ENCODE measurements at regions not wholly inside any gene's neighbourhood (a gene's known extent, or its start where the extent isn't known, plus 50 kb on each side); places are given as distances from the start of the nearest gene placed in this dataset.

DNA sequence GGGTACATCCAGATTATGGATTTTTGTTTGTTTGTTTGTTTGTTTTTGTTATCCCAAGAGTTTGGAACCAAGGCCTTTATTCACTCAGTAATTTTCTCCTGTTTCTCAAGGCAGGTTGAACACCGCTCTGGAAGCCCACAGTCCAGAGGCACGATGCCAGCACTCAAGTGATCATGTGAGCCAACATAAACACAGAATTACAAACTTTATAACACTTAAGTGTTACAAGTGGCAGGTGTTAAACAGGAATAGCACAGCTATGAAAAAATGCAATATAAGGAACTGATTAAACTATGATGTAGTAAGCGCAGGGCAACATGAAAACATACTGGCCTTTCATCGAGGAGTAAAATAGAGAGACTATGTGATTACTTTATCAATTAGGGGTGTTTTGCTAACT lies 1885.8 kb upstream of the SEL1L start:
- Histone ChIP-seq H3K27ac (ENCODE audit: low read depth, low read length) (no peak overlapping the region), H3K4me3 (ENCODE audit: low read depth in 1 of 2, low read length in 2 of 2) (no peak overlapping the region), H3K4me1 (ENCODE audit: control insufficient read depth in 1 of 2, insufficient read depth in 2 of 2, low read length in 2 of 2) (no peaks in the 10 kb centered on the region), H3K9me3 (ENCODE audit: control insufficient read depth in 1 of 2, low read length in 2 of 2) (peaks cover 0 to 6% of the 10 kb centered on the region in 2 donors), H3K36me3 (ENCODE audit: control insufficient read depth in 1 of 2, insufficient read depth in 2 of 2, low read length in 2 of 2) (no peaks in the 10 kb centered on the region), H3K27me3 (ENCODE audit: control insufficient read depth in 1 of 2, insufficient read depth in 2 of 2, low read length in 2 of 2) (no peaks in the 10 kb centered on the region), H3K9ac (ENCODE audit: low read depth in 1 of 2, low read length in 2 of 2) (no peak overlapping the region)

DNA sequence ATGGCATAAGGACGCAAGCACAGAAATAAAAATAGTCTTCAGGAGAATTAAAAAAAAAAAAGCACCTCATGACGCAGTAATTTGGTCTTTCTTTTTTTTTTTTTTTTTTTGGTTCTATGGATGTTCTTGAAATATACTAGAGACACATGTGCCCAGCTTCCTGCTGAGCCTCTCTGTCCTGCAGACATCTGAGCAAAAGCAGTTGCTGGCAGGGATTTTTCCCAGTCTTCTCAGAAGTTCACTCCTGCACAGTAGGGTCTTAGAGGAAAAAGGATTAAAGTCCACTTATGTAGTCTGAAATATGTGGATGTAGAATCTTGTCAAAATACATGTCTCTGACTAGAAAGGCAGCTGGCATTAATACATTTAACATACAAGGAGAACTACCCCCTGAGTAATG lies 1888.1 kb upstream of the SEL1L start:
- Histone ChIP-seq H3K27ac (ENCODE audit: low read depth, low read length) (no peak overlapping the region), H3K9me3 (ENCODE audit: control insufficient read depth in 1 of 2, low read length in 2 of 2) (peaks cover 0 to 3% of the 10 kb centered on the region in 2 donors), H3K4me1 (ENCODE audit: control insufficient read depth in 1 of 2, insufficient read depth in 2 of 2, low read length in 2 of 2) (no peaks in the 10 kb centered on the region)

DNA sequence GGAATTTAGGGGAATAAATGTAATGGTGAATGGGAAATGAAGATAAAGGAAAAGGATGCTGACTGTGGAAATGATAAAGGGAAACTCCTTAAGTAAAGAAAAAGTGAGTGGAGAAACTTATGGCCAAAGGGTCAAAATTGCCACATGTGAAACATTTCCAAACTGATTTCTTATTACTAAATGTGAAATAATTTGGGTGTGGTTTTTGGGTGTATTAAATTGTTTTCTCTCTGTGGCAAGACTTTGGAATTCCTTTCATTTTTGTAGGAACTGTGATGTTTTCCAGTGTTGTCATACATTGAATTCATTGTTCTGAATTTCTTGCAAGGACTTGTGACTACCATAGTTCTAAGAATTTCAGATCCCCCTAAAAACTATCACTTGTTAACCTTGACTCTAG lies 1891.5 kb upstream of the SEL1L start:
- Histone ChIP-seq H3K27me3 (ENCODE audit: control insufficient read depth in 1 of 2, insufficient read depth in 2 of 2, low read length in 2 of 2) (no peaks in the 10 kb centered on the region), H3K9ac (ENCODE audit: low read depth in 1 of 2, low read length in 2 of 2) (no peak overlapping the region), H3K4me1 (ENCODE audit: control insufficient read depth in 1 of 2, insufficient read depth in 2 of 2, low read length in 2 of 2) (no peaks in the 10 kb centered on the region), H3K27ac (ENCODE audit: low read depth, low read length) (no peak overlapping the region), H3K4me3 (ENCODE audit: low read depth in 1 of 2, low read length in 2 of 2) (no peak overlapping the region), H3K9me3 (ENCODE audit: control insufficient read depth in 1 of 2, low read length in 2 of 2) (peaks cover 0 to 3% of the 10 kb centered on the region in 2 donors), H3K36me3 (ENCODE audit: control insufficient read depth in 1 of 2, insufficient read depth in 2 of 2, low read length in 2 of 2) (no peaks in the 10 kb centered on the region)

More for the DNA sequence above, 1888.1 kb upstream of the SEL1L start:
- Histone ChIP-seq H3K4me3 (ENCODE audit: low read depth in 1 of 2, low read length in 2 of 2) (no peak overlapping the region), H3K9ac (ENCODE audit: low read depth in 1 of 2, low read length in 2 of 2) (no peak overlapping the region), H3K36me3 (ENCODE audit: control insufficient read depth in 1 of 2, insufficient read depth in 2 of 2, low read length in 2 of 2) (no peaks in the 10 kb centered on the region), H3K27me3 (ENCODE audit: control insufficient read depth in 1 of 2, insufficient read depth in 2 of 2, low read length in 2 of 2) (no peaks in the 10 kb centered on the region)

DNA sequence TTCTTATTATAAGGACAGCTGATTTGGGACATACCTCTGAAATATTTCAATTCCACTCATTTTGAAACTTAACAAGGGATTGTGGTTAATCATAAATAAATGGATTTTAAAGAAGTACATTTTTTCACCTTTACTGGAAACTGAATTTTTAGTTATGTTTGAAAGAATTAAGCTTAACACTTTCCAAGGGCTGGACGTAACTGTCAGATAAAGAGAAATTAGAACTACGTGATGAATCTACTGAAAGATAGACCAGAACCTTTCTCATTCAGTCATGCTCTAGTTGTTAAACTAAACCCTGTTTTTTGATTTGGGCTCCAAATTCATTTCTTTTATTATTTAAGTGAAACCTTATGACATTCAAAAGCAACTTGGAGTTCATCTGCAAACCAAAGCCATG lies 1892.1 kb upstream of the SEL1L start:
- no peak overlapping the region for H3K27ac ChIP-seq (ENCODE audit: low read depth, low read length)
- no peak overlapping the region for H3K9ac ChIP-seq (ENCODE audit: low read depth in 1 of 2, low read length in 2 of 2)
- H3K4me3 ChIP-seq (ENCODE audit: low read depth in 1 of 2, low read length in 2 of 2), result no peak overlapping the region
- no peaks in the 10 kb centered on the region for H3K36me3 ChIP-seq (ENCODE audit: control insufficient read depth in 1 of 2, insufficient read depth in 2 of 2, low read length in 2 of 2)
- H3K27me3 ChIP-seq (ENCODE audit: control insufficient read depth in 1 of 2, insufficient read depth in 2 of 2, low read length in 2 of 2), result no peaks in the 10 kb centered on the region
- peaks cover 0 to 3% of the 10 kb centered on the region in 2 donors for H3K9me3 ChIP-seq (ENCODE audit: control insufficient read depth in 1 of 2, low read length in 2 of 2)
- H3K4me1 ChIP-seq (ENCODE audit: control insufficient read depth in 1 of 2, insufficient read depth in 2 of 2, low read length in 2 of 2), result no peaks in the 10 kb centered on the region

DNA sequence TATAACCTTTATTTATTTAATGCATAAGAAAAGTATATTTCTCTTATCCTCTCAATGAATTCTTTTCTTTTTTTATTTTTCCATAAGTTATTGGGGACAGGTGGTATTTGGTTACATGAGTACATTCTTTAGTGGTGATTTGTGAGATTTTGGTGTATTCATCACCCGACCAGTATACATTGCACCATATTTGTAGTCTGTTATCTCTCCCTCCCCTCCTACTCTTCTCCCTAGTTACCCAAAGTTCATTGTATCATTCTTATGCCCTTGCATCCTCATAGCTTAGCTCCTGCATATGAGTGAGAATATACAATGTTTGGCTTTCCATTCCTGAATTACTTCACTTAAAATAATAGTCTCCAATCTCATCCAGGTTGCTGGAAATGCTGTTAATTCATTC lies 1900.0 kb upstream of the SEL1L start:
- no peaks in the 10 kb centered on the region for H3K9me3 ChIP-seq (ENCODE audit: control insufficient read depth in 1 of 2, low read length in 2 of 2)
- H3K9ac ChIP-seq (ENCODE audit: low read depth in 1 of 2, low read length in 2 of 2), result no peak overlapping the region
- H3K4me1 ChIP-seq (ENCODE audit: control insufficient read depth in 1 of 2, insufficient read depth in 2 of 2, low read length in 2 of 2), result no peaks in the 10 kb centered on the region
- no peak overlapping the region for H3K4me3 ChIP-seq (ENCODE audit: low read depth in 1 of 2, low read length in 2 of 2)
- no peak overlapping the region for H3K27ac ChIP-seq (ENCODE audit: low read depth, low read length)
- H3K36me3 ChIP-seq (ENCODE audit: control insufficient read depth in 1 of 2, insufficient read depth in 2 of 2, low read length in 2 of 2), result no peaks in the 10 kb centered on the region
- no peaks in the 10 kb centered on the region for H3K27me3 ChIP-seq (ENCODE audit: control insufficient read depth in 1 of 2, insufficient read depth in 2 of 2, low read length in 2 of 2)

DNA sequence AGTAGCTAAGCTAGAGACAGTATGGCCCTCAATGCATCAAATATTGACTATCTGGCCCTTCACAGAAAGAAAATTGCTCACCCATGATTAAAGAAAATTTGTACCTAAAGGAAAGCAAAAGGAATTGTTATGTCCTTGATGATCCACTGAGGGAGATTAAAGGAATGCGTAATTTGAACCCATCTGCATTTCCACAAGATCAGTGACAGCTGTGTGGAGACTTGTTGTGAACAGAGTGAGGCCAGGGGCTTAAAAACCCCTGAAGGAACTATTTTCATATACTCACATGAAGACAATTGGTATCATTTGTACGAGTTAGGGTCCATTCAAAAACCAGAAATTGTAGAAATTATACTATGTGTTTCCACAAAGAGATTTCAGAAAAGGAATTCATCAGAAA lies 1908.1 kb upstream of the SEL1L start:
- H3K36me3 ChIP-seq (ENCODE audit: control insufficient read depth in 1 of 2, insufficient read depth in 2 of 2, low read length in 2 of 2), result no peaks in the 10 kb centered on the region
- H3K4me3 ChIP-seq (ENCODE audit: low read depth in 1 of 2, low read length in 2 of 2), result no peak overlapping the region
- H3K9me3 ChIP-seq (ENCODE audit: control insufficient read depth in 1 of 2, low read length in 2 of 2), result peaks cover 4 to 7% of the 10 kb centered on the region in 2 donors
- H3K27me3 ChIP-seq (ENCODE audit: control insufficient read depth in 1 of 2, insufficient read depth in 2 of 2, low read length in 2 of 2), result no peaks in the 10 kb centered on the region
- no peaks in the 10 kb centered on the region for H3K4me1 ChIP-seq (ENCODE audit: control insufficient read depth in 1 of 2, insufficient read depth in 2 of 2, low read length in 2 of 2)
- no peak overlapping the region for H3K27ac ChIP-seq (ENCODE audit: low read depth, low read length)
- no peak overlapping the region for H3K9ac ChIP-seq (ENCODE audit: low read depth in 1 of 2, low read length in 2 of 2)

DNA sequence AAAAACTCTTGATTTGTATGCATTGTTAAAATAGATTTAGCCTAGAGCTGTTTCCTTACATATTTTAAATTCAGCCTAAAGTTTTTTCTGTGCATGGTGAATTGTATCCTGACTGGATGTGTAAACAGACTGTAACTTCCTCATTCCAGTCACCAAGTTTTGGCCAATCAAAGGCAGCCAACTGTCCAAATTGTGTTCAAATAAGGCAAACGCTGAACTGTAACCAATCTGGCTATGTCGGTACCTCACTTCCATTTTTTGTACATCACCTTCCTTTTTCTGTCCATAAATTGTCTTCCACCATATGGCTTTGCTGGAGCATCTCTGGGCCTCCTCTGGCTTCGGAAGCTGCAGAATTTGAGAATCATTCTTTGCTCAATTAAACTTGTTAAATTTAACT lies 1921.9 kb upstream of the SEL1L start:
- Histone ChIP-seq H3K27me3 (ENCODE audit: control insufficient read depth in 1 of 2, insufficient read depth in 2 of 2, low read length in 2 of 2) (no peaks in the 10 kb centered on the region), H3K27ac (ENCODE audit: low read depth, low read length) (no peak overlapping the region), H3K9ac (ENCODE audit: low read depth in 1 of 2, low read length in 2 of 2) (no peak overlapping the region), H3K9me3 (ENCODE audit: control insufficient read depth in 1 of 2, low read length in 2 of 2) (peaks cover 15 to 21% of the 10 kb centered on the region in 2 donors), H3K36me3 (ENCODE audit: control insufficient read depth in 1 of 2, insufficient read depth in 2 of 2, low read length in 2 of 2) (no peaks in the 10 kb centered on the region), H3K4me3 (ENCODE audit: low read depth in 1 of 2, low read length in 2 of 2) (no peak overlapping the region), H3K4me1 (ENCODE audit: control insufficient read depth in 1 of 2, insufficient read depth in 2 of 2, low read length in 2 of 2) (no peaks in the 10 kb centered on the region)

DNA sequence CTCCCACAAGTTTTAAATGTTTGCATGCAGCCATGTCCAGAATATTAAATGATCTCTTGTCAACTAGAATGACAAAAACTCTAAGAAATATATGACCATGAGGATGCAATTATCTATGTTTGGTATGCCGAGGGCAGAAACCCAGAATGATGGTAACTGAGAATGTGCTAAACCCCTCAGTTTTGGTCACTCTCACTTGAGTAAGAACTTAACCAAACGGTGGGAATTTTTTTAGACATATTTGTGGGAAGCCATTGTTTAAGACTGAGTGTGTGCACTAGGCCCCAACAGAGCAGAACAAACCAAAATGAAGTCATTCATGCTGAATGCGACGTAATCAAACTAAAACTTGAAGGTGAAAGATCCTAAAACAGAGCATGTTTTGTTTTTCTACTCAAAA lies 1927.9 kb upstream of the SEL1L start:
- Histone ChIP-seq H3K4me3 (ENCODE audit: low read depth in 1 of 2, low read length in 2 of 2) (no peak overlapping the region), H3K27me3 (ENCODE audit: control insufficient read depth in 1 of 2, insufficient read depth in 2 of 2, low read length in 2 of 2) (no peaks in the 10 kb centered on the region), H3K4me1 (ENCODE audit: control insufficient read depth in 1 of 2, insufficient read depth in 2 of 2, low read length in 2 of 2) (no peaks in the 10 kb centered on the region), H3K36me3 (ENCODE audit: control insufficient read depth in 1 of 2, insufficient read depth in 2 of 2, low read length in 2 of 2) (no peaks in the 10 kb centered on the region), H3K9me3 (ENCODE audit: control insufficient read depth in 1 of 2, low read length in 2 of 2) (peaks cover 8 to 20% of the 10 kb centered on the region in 2 donors), H3K9ac (ENCODE audit: low read depth in 1 of 2, low read length in 2 of 2) (no peak overlapping the region), H3K27ac (ENCODE audit: low read depth, low read length) (no peak overlapping the region)

DNA sequence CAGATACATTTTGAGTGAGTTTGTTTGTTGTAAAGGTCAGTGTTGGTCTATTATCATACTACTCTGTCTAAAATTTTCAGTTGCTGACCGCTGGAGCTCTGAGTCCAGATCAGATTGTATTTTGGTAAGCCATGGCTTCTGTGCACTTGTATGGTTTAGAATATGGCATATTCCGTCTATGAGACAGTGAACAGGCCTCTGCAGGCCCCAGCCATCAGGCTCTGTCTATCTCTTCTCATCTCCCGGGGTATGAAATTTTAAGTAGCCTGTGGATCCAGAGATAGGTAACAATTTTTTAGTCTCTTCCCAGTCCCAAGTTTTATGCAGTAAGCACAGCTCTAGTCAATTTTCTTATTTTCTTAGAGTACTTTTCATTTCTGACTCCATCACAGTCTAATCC lies 1929.1 kb upstream of the SEL1L start:
- H3K9ac ChIP-seq (ENCODE audit: low read depth in 1 of 2, low read length in 2 of 2), result no peak overlapping the region
- no peaks in the 10 kb centered on the region for H3K36me3 ChIP-seq (ENCODE audit: control insufficient read depth in 1 of 2, insufficient read depth in 2 of 2, low read length in 2 of 2)
- H3K27me3 ChIP-seq (ENCODE audit: control insufficient read depth in 1 of 2, insufficient read depth in 2 of 2, low read length in 2 of 2), result no peaks in the 10 kb centered on the region
- H3K9me3 ChIP-seq (ENCODE audit: control insufficient read depth in 1 of 2, low read length in 2 of 2), result peaks cover 8 to 20% of the 10 kb centered on the region in 2 donors
- no peak overlapping the region for H3K4me3 ChIP-seq (ENCODE audit: low read depth in 1 of 2, low read length in 2 of 2)
- H3K4me1 ChIP-seq (ENCODE audit: control insufficient read depth in 1 of 2, insufficient read depth in 2 of 2, low read length in 2 of 2), result no peaks in the 10 kb centered on the region
- H3K27ac ChIP-seq (ENCODE audit: low read depth, low read length), result no peak overlapping the region

DNA sequence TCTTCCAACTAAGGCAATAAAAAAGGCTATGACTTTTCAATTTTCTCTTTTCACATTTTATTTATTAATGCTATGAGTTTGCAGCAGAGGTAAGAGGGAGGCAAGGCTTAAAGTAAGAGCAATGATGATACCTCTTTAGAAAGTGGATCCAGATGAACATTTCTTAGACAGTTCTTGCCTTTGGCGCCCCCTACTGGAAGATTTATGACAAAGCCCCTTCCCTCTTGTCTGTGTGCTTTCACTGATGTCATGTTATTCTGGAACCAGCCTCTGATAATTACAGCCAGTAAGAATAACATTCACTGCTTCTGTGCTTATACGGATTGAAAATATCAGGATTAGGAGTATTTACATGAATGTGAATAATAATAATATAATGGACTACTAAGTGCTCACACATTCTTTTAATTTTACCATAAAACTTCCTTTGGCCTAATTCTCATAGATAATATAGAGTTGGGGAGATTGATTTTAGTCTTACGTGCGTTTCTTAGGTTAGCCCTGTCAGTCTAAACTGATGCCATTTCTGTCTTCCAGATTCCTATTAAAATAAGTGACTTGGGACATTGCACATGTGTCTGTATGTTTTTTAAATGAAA lies 1929.9 kb upstream of the SEL1L start:
- no peak overlapping the region for H3K4me3 ChIP-seq (ENCODE audit: low read depth in 1 of 2, low read length in 2 of 2)
- H3K27ac ChIP-seq (ENCODE audit: low read depth, low read length), result no peak overlapping the region
- peaks cover 4 to 13% of the 10 kb centered on the region in 2 donors for H3K9me3 ChIP-seq (ENCODE audit: control insufficient read depth in 1 of 2, low read length in 2 of 2)
- no peaks in the 10 kb centered on the region for H3K27me3 ChIP-seq (ENCODE audit: control insufficient read depth in 1 of 2, insufficient read depth in 2 of 2, low read length in 2 of 2)
- no peaks in the 10 kb centered on the region for H3K36me3 ChIP-seq (ENCODE audit: control insufficient read depth in 1 of 2, insufficient read depth in 2 of 2, low read length in 2 of 2)
- no peaks in the 10 kb centered on the region for H3K4me1 ChIP-seq (ENCODE audit: control insufficient read depth in 1 of 2, insufficient read depth in 2 of 2, low read length in 2 of 2)
- no peak overlapping the region for H3K9ac ChIP-seq (ENCODE audit: low read depth in 1 of 2, low read length in 2 of 2)

DNA sequence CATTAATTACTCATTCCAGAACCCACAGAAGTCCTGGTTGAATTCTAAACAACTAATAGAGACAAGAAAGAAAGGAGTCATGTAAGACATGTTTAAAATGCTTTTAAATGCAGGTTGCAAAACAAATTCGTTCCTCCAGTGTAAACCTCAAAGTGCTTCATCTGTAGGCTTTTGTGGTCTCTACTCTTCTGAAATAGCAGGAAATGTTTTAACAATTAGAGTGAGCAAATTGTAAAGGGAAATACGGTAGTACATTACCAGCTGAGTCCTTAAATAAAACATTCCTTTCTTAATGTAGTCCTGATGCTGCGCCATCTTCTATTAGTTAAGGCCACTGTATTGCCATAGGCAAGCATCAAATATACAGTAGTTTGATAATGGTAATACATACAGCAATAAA lies 1934.2 kb upstream of the SEL1L start:
- Histone ChIP-seq H3K27me3 (ENCODE audit: control insufficient read depth in 1 of 2, insufficient read depth in 2 of 2, low read length in 2 of 2) (no peaks in the 10 kb centered on the region), H3K4me3 (ENCODE audit: low read depth in 1 of 2, low read length in 2 of 2) (no peak overlapping the region), H3K36me3 (ENCODE audit: control insufficient read depth in 1 of 2, insufficient read depth in 2 of 2, low read length in 2 of 2) (no peaks in the 10 kb centered on the region), H3K9me3 (ENCODE audit: control insufficient read depth in 1 of 2, low read length in 2 of 2) (peaks cover 0 to 16% of the 10 kb centered on the region in 2 donors), H3K27ac (ENCODE audit: low read depth, low read length) (no peak overlapping the region), H3K4me1 (ENCODE audit: control insufficient read depth in 1 of 2, insufficient read depth in 2 of 2, low read length in 2 of 2) (no peaks in the 10 kb centered on the region), H3K9ac (ENCODE audit: low read depth in 1 of 2, low read length in 2 of 2) (no peak overlapping the region)
